ENCODE measurements at regions not wholly inside any gene's neighbourhood (a gene's known extent, or its start where the extent isn't known, plus 50 kb on each side); places are given as distances from the start of the nearest gene placed in this dataset.

GRCh38 chr1:5379176-5379759 is 613.0 kb downstream of the NPHP4 start:
- no peak for DNase-seq (ENCODE audit: low spot score)

GRCh38 chr1:5376538-5377247 is 615.5 kb downstream of the NPHP4 start:
- DNase-seq (ENCODE audit: low spot score), result no peak

- DNase-seq (ENCODE audit: low spot score), result no peak
Observed at GRCh38 chr1:5375481-5375880, 616.7 kb downstream of the NPHP4 start.

GRCh38 chr1:5374192-5374591 is 618.0 kb downstream of the NPHP4 start:
- no peak for DNase-seq (ENCODE audit: low spot score)

GRCh38 chr1:5373281-5373680 is 618.9 kb downstream of the NPHP4 start:
- no peak for DNase-seq (ENCODE audit: low spot score)

- no peak for DNase-seq (ENCODE audit: low spot score)
Observed at GRCh38 chr1:5371270-5371669, 621.0 kb downstream of the NPHP4 start.

- DNase-seq (ENCODE audit: low spot score), result no peak
Observed at GRCh38 chr1:5370311-5370710, 621.9 kb downstream of the NPHP4 start.

- DNase-seq (ENCODE audit: low spot score), result no peak
Observed at GRCh38 chr1:5369223-5369622, 623.0 kb downstream of the NPHP4 start.

- no peak for DNase-seq (ENCODE audit: low spot score)
Observed at GRCh38 chr1:5368201-5368600, 624.0 kb downstream of the NPHP4 start.

- no peak for DNase-seq (ENCODE audit: low spot score)
Observed at GRCh38 chr1:5367306-5367705, 624.9 kb downstream of the NPHP4 start.

- no peak for DNase-seq (ENCODE audit: low spot score)
Observed at GRCh38 chr1:5365751-5366150, 626.5 kb downstream of the NPHP4 start.

GRCh38 chr1:5364591-5364990 is 627.6 kb downstream of the NPHP4 start:
- DNase-seq (ENCODE audit: low spot score), result no peak

- no peak for DNase-seq (ENCODE audit: low spot score)
Observed at GRCh38 chr1:5354681-5355080, 637.5 kb downstream of the NPHP4 start.

- DNase-seq (ENCODE audit: low spot score), result no peak
Observed at GRCh38 chr1:5351366-5351765, 640.9 kb downstream of the NPHP4 start.

- DNase-seq (ENCODE audit: low spot score), result peak; percentile 5
Observed at GRCh38 chr1:5349526-5349925, 642.7 kb downstream of the NPHP4 start.

- DNase-seq (ENCODE audit: low spot score), result no peak
Observed at GRCh38 chr1:5348732-5349465, 643.3 kb downstream of the NPHP4 start.

- DNase-seq (ENCODE audit: low spot score), result no peak
Observed at GRCh38 chr1:5347726-5348125, 644.5 kb downstream of the NPHP4 start.

- DNase-seq (ENCODE audit: low spot score), result no peak
Observed at GRCh38 chr1:5345556-5345955, 646.7 kb downstream of the NPHP4 start.

GRCh38 chr1:5343256-5344020 is 648.8 kb downstream of the NPHP4 start:
- DNase-seq (ENCODE audit: low spot score), result no peak

GRCh38 chr1:5342830-5343229 is 649.4 kb downstream of the NPHP4 start:
- DNase-seq (ENCODE audit: low spot score), result no peak

GRCh38 chr1:5342172-5342571 is 650.1 kb downstream of the NPHP4 start:
- DNase-seq (ENCODE audit: low spot score), result no peak

- no peak for DNase-seq (ENCODE audit: low spot score)
Observed at GRCh38 chr1:5341471-5341870, 650.8 kb downstream of the NPHP4 start.

Measured in left forelimb (tissue), 1 donor.